ENCODE measurements at regions not wholly inside any gene's neighbourhood (a gene's known extent, or its start where the extent isn't known, plus 50 kb on each side); places are given as distances from the start of the nearest gene placed in this dataset.

- H3K4me3 ChIP-seq (ENCODE audit: low read depth, low read length) = no peak overlapping the region
- TF ChIP-seq CTCF (IDR thresholded peaks at IDR 0.05; ENCODE audit: borderline replicate concordance, insufficient read depth, low read depth, low read length) = no peak
These were observed 595.3 kb downstream of the ARAP2 start for GRCh38 chr4:35649011-35649410.

GRCh38 chr4:35649778-35650177 is 594.5 kb downstream of the ARAP2 start:
- no peak overlapping the region for H3K4me3 ChIP-seq (ENCODE audit: low read depth, low read length)
- TF ChIP-seq CTCF (IDR thresholded peaks at IDR 0.05; ENCODE audit: borderline replicate concordance, insufficient read depth, low read depth, low read length) = no peak

- TF ChIP-seq CTCF (IDR thresholded peaks at IDR 0.05; ENCODE audit: borderline replicate concordance, insufficient read depth, low read depth, low read length) = no peak
- no peak overlapping the region for H3K4me3 ChIP-seq (ENCODE audit: low read depth, low read length)
These were observed 592.1 kb downstream of the ARAP2 start for GRCh38 chr4:35652197-35652596.

- no peak overlapping the region for H3K4me3 ChIP-seq (ENCODE audit: low read depth, low read length)
- TF ChIP-seq CTCF (IDR thresholded peaks at IDR 0.05; ENCODE audit: borderline replicate concordance, insufficient read depth, low read depth, low read length) = no peak
These were observed 590.9 kb downstream of the ARAP2 start for GRCh38 chr4:35653451-35653850.

- no peak for TF ChIP-seq CTCF (IDR thresholded peaks at IDR 0.05; ENCODE audit: borderline replicate concordance, insufficient read depth, low read depth, low read length)
These were observed 571.2 kb downstream of the ARAP2 start for GRCh38 chr4:35673137-35673536.

GRCh38 chr4:35684755-35685154 is 559.6 kb downstream of the ARAP2 start:
- no peak for TF ChIP-seq CTCF (IDR thresholded peaks at IDR 0.05; ENCODE audit: borderline replicate concordance, insufficient read depth, low read depth, low read length)

More at GRCh38 chr4:35673137-35673536, 571.2 kb downstream of the ARAP2 start:
- no peak overlapping the region for H3K4me3 ChIP-seq (ENCODE audit: low read depth, low read length)

GRCh38 chr4:35689870-35690269 is 554.4 kb downstream of the ARAP2 start:
- no peak for TF ChIP-seq CTCF (IDR thresholded peaks at IDR 0.05; ENCODE audit: borderline replicate concordance, insufficient read depth, low read depth, low read length)
- no peak overlapping the region for H3K4me3 ChIP-seq (ENCODE audit: low read depth, low read length)

More at GRCh38 chr4:35684755-35685154, 559.6 kb downstream of the ARAP2 start:
- no peak overlapping the region for H3K4me3 ChIP-seq (ENCODE audit: low read depth, low read length)

Measured in GM12875 (cell line).